ENCODE measurements at regions not wholly inside any gene's neighbourhood (a gene's known extent, or its start where the extent isn't known, plus 50 kb on each side); places are given as distances from the start of the nearest gene placed in this dataset.

- H3K4me3 ChIP-seq (ENCODE audit: low read depth, low read length) = no peak overlapping the region
- TF ChIP-seq, protein P1, sequence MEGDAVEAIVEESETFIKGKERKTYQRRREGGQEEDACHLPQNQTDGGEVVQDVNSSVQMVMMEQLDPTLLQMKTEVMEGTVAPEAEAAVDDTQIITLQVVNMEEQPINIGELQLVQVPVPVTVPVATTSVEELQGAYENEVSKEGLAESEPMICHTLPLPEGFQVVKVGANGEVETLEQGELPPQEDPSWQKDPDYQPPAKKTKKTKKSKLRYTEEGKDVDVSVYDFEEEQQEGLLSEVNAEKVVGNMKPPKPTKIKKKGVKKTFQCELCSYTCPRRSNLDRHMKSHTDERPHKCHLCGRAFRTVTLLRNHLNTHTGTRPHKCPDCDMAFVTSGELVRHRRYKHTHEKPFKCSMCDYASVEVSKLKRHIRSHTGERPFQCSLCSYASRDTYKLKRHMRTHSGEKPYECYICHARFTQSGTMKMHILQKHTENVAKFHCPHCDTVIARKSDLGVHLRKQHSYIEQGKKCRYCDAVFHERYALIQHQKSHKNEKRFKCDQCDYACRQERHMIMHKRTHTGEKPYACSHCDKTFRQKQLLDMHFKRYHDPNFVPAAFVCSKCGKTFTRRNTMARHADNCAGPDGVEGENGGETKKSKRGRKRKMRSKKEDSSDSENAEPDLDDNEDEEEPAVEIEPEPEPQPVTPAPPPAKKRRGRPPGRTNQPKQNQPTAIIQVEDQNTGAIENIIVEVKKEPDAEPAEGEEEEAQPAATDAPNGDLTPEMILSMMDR (IDR thresholded peaks at IDR 0.05; ENCODE audit: low read depth, low read length) = no peak
- in situ Hi-C loops (cut with HindIII; ENCODE audit: low sequenced_read_pairs) = no loop called here
- DNase-seq (ENCODE audit: low read depth, low spot score) = no peak
These were observed 461.3 kb downstream of the BCOR start for GRCh38 chrX:39636481-39636880.

GRCh38 chrX:39638526-39638925, 459.2 kb downstream of the BCOR start:
- in situ Hi-C loops (cut with HindIII; ENCODE audit: low sequenced_read_pairs) = no loop called here
- DNase-seq (ENCODE audit: low read depth, low spot score) = no peak
- no peak overlapping the region for H3K4me3 ChIP-seq (ENCODE audit: low read depth, low read length)
- TF ChIP-seq, protein P1 (IDR thresholded peaks at IDR 0.05; ENCODE audit: low read depth, low read length) = no peak

DNA sequence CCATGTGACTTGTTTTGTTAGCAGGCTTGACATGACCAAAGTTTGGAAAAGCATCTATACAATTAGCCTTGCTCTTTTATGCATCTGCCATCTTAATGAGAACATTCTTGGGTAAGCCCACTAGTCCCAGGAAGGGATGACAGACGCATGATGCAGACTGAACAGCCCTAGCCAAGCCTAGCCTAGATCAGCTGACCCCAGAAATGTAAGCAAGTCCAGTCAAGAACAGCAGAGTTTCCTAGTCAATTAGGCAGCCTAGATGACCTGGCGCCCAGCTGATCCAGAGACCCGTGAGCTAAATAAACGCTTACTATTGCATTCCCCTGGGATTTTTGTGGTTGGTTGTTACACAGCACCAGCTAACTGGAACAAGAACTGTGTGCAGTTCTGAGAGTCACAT, 457.9 kb downstream of the BCOR start:
- H3K4me3 ChIP-seq (ENCODE audit: low read depth, low read length) = no peak overlapping the region
- TF ChIP-seq, protein P1 (IDR thresholded peaks at IDR 0.05; ENCODE audit: low read depth, low read length) = no peak
- in situ Hi-C loops (cut with HindIII; ENCODE audit: low sequenced_read_pairs) = no loop called here
- no peak for DNase-seq (ENCODE audit: low read depth, low spot score)

GRCh38 chrX:39640866-39641265, 456.9 kb downstream of the BCOR start:
- H3K4me3 ChIP-seq (ENCODE audit: low read depth, low read length) = no peak overlapping the region
- in situ Hi-C loops (cut with HindIII; ENCODE audit: low sequenced_read_pairs) = no loop called here
- DNase-seq (ENCODE audit: low read depth, low spot score) = no peak
- TF ChIP-seq, protein P1 (IDR thresholded peaks at IDR 0.05; ENCODE audit: low read depth, low read length) = no peak

DNA sequence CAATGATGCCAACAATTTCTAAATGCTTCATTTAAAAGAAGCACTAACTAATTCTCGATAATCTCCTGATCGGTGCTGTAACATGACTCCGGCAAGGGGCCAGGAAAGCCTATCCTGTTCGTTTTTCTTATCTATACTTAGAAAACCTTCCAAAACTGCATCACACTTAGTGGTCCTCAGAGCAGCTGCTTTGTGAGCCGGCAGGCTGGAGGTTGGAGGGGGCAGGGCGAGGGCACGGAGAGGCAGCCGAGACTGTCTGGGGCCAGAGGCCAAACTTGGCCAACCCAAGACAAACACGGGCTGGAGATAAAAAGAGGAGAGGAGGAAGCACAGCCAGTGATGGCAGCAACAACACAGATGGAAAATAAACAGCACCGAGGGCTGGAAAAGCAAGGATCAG, 455.7 kb downstream of the BCOR start:
- TF ChIP-seq, protein P1 (IDR thresholded peaks at IDR 0.05; ENCODE audit: low read depth, low read length) = no peak
- no peak overlapping the region for H3K4me3 ChIP-seq (ENCODE audit: low read depth, low read length)
- no peak for DNase-seq (ENCODE audit: low read depth, low spot score)

GRCh38 chrX:39643550-39643949, 454.2 kb downstream of the BCOR start:
- TF ChIP-seq, protein P1 (IDR thresholded peaks at IDR 0.05; ENCODE audit: low read depth, low read length) = no peak
- in situ Hi-C loops (cut with HindIII; ENCODE audit: low sequenced_read_pairs) = no loop called here
- DNase-seq (ENCODE audit: low read depth, low spot score) = no peak

More for the DNA sequence above, 455.7 kb downstream of the BCOR start:
- in situ Hi-C loops (cut with HindIII; ENCODE audit: low sequenced_read_pairs) = no loop called here

More at GRCh38 chrX:39643550-39643949, 454.2 kb downstream of the BCOR start:
- H3K4me3 ChIP-seq (ENCODE audit: low read depth, low read length) = no peak overlapping the region
